Right atrium auricular region (tissue), 2 donors: ENCODE measurements at regions not wholly inside any gene's neighbourhood (a gene's known extent, or its start where the extent isn't known, plus 50 kb on each side); places are given as distances from the start of the nearest gene placed in this dataset.

Experiments used
- DNase-seq: peaks from one replicate; pipeline ENCODE4 v3.0.0-alpha.2; 2019; ENCODE audit warnings: low spot score
- H3K27ac ChIP-seq, 2 donors: fragments of 200-600 bp; sonication (generic); 1 replicate in 1 of 2; 2 replicates in 1 of 2; pipeline ENCODE4 v1.5.1; 2016 to 2019
- H3K27me3 ChIP-seq, 2 donors: fragments of 200-600 bp; sonication (generic); one replicate each; pipeline versions ENCODE4 v1.5.1 to v1.6.0; 2017 to 2019
- H3K36me3 ChIP-seq: fragments of 200-600 bp; sonication (generic); one replicate; pipeline ENCODE4 v1.5.1; 2016
- H3K4me1 ChIP-seq, 2 donors: fragments of 200-600 bp; sonication (generic); one replicate each; pipeline versions ENCODE4 v1.5.1 to v1.6.0; 2017 to 2019
- H3K4me3 ChIP-seq, 2 donors: fragments of 200-600 bp; sonication (generic); 1 replicate in 1 of 2; 2 replicates in 1 of 2; pipeline ENCODE4 v1.5.1; 2017 to 2019; ENCODE audit warnings: mild to moderate bottlenecking in 1 of 2, moderate library complexity in 1 of 2
- H3K9me3 ChIP-seq, 2 donors: fragments of 200-600 bp; sonication (generic); one replicate each; pipeline ENCODE4 v1.5.1; 2019
- TF ChIP-seq, protein P1 (sequence below), 2 donors: fragments of 200-600 bp; sonication (generic); IDR thresholded peaks; one replicate each; pipeline ENCODE4 v1.5.1; 2019; ENCODE audit warnings: antibody characterized with exemption in 2 of 2

GRCh38 chr1:234734869-234735268, 124.9 kb upstream of the IRF2BP2 start:
- Histone ChIP-seq H3K27me3 (no peaks in the 10 kb centered on the region), H3K27ac (no peak overlapping the region), H3K36me3 (no peaks in the 10 kb centered on the region), H3K4me3 (no peak overlapping the region), H3K9me3 (no peaks in the 10 kb centered on the region), H3K4me1 (peaks cover 0 to 9% of the 10 kb centered on the region in 2 donors)
- TF ChIP-seq, protein P1, sequence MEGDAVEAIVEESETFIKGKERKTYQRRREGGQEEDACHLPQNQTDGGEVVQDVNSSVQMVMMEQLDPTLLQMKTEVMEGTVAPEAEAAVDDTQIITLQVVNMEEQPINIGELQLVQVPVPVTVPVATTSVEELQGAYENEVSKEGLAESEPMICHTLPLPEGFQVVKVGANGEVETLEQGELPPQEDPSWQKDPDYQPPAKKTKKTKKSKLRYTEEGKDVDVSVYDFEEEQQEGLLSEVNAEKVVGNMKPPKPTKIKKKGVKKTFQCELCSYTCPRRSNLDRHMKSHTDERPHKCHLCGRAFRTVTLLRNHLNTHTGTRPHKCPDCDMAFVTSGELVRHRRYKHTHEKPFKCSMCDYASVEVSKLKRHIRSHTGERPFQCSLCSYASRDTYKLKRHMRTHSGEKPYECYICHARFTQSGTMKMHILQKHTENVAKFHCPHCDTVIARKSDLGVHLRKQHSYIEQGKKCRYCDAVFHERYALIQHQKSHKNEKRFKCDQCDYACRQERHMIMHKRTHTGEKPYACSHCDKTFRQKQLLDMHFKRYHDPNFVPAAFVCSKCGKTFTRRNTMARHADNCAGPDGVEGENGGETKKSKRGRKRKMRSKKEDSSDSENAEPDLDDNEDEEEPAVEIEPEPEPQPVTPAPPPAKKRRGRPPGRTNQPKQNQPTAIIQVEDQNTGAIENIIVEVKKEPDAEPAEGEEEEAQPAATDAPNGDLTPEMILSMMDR (IDR thresholded peaks at IDR 0.05), result no peak
- DNase-seq, result no peak

DNA sequence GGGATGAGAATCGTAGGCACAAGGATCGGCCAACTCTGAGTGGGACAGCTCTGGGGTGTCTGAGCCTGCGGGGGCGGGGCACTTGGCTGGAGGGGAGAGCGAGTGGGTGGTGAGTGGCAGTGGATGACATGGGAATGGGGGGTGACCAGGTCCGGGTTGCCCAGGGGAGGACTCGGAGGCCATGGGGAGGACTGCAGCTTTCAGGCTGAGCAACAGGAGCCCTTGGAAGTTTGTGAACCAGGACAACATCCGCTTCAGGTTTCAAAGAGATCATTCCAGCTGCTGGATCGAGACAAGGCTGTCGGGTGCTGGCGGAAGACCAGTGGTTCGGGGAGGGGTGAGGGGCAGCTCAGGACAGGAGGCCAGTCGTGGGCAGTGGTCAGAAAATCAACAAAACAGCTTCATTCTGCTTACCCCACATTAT, 124.4 kb upstream of the IRF2BP2 start:
- no peak overlapping the region for H3K4me3 ChIP-seq
- DNase-seq, result no peak
- TF ChIP-seq, protein P1 (IDR thresholded peaks at IDR 0.05), result no peak
- H3K4me1 ChIP-seq, result peaks cover 0 to 9% of the 10 kb centered on the region in 2 donors
- no peak overlapping the region for H3K27ac ChIP-seq
- H3K27me3 ChIP-seq, result no peaks in the 10 kb centered on the region
- no peaks in the 10 kb centered on the region for H3K9me3 ChIP-seq
- H3K36me3 ChIP-seq, result no peaks in the 10 kb centered on the region

GRCh38 chr1:234733427-234733826, 123.4 kb upstream of the IRF2BP2 start:
- peaks cover 0 to 9% of the 10 kb centered on the region in 2 donors for H3K4me1 ChIP-seq
- no peak for DNase-seq
- H3K36me3 ChIP-seq, result no peaks in the 10 kb centered on the region
- H3K27me3 ChIP-seq, result no peaks in the 10 kb centered on the region
- no peak overlapping the region for H3K27ac ChIP-seq
- H3K4me3 ChIP-seq, result no peak overlapping the region
- TF ChIP-seq, protein P1 (IDR thresholded peaks at IDR 0.05), result no peak
- no peaks in the 10 kb centered on the region for H3K9me3 ChIP-seq

DNA sequence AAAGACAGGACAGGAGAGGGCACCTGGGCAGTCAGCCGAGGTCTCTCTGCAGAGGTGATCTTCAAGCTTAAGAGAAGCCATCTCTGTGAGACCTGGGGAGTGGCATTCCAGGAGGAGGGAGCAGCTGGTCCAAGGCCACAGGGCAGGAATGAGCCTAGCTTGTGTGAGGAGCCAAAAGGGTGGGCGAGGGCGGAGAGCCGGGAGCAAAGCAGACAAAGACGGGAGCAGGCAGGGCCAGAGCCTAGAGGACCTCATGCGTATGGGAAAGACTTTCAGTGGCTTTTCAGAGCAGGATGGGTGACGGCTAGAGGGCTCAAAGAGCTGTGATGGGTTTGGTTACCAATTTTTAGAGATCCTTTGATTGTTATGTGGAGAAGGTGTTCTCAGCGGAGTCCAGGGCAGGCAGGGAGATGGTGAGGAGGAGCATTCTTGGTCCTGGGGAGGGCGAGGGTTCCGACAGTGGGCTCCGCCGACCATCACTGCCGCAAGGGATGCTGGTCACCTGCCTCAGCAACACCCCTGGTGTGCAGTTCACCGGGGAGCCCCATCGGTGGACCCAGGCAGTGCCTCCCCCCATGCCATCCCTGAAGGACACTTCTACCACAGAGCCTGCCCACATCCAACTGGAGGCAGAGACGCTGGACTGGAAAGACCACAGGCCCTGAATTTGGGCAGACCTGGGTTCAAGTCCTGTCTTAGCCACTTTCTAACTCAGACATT, 122.9 kb upstream of the IRF2BP2 start:
- Histone ChIP-seq H3K36me3 (no peaks in the 10 kb centered on the region), H3K9me3 (no peaks in the 10 kb centered on the region), H3K27me3 (no peaks in the 10 kb centered on the region), H3K4me3 (no peak overlapping the region), H3K27ac (no peak overlapping the region), H3K4me1 (peaks cover 0 to 14% of the 10 kb centered on the region in 2 donors)
- DNase-seq, result no peak
- TF ChIP-seq, protein P1 (IDR thresholded peaks at IDR 0.05), result no peak

GRCh38 chr1:234732260-234732659, 122.3 kb upstream of the IRF2BP2 start:
- TF ChIP-seq, protein P1 (IDR thresholded peaks at IDR 0.05), result no peak
- H3K27ac ChIP-seq, result no peak overlapping the region

More at GRCh38 chr1:234732260-234732659, 122.3 kb upstream of the IRF2BP2 start:
- Histone ChIP-seq H3K4me1 (peaks cover 0 to 19% of the 10 kb centered on the region in 2 donors), H3K36me3 (no peaks in the 10 kb centered on the region), H3K9me3 (no peaks in the 10 kb centered on the region), H3K4me3 (no peak overlapping the region), H3K27me3 (no peaks in the 10 kb centered on the region)
- no peak for DNase-seq
